Jurkat, Clone E6-1 (cell line): ENCODE measurements at regions not wholly inside any gene's neighbourhood (a gene's known extent, or its start where the extent isn't known, plus 50 kb on each side); places are given as distances from the start of the nearest gene placed in this dataset.
"Not testable (repeated sequence)": the region's sequence is repeated elsewhere in the genome, so short reads cannot be mapped to it uniquely, and the experiment has no call there.

Experiments used
- DNase-seq: peaks from one replicate; pipeline ENCODE4 v3.0.0-alpha.2; 2011; ENCODE audit warnings: low read depth, low spot score
- H3K4me3 ChIP-seq: 2 replicates; pipeline ENCODE4 v1.5.1; 2011; ENCODE audit warnings: mild to moderate bottlenecking, low read length, control low read depth, moderate library complexity

DNA sequence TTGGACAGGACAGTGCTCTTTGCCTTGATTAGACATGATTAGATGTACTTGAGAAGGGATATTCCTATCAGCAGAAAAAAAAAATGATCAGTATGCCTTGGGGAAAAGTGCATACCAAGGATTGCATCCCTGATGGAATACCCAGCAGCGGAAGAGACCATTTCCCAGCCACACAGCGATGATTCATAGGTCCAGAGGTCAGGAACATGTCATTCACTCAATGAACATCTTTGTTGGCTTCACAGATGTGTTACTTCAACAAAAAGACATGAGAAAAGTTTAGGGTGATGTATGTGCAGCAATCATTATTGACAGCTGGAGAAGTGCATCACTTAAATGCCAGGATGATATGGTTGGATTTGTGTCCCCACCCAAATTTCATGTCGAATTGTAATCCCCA is 293.5 kb downstream of the ZNF674 start:
- no peak for DNase-seq
- no peak overlapping the region for H3K4me3 ChIP-seq

DNA sequence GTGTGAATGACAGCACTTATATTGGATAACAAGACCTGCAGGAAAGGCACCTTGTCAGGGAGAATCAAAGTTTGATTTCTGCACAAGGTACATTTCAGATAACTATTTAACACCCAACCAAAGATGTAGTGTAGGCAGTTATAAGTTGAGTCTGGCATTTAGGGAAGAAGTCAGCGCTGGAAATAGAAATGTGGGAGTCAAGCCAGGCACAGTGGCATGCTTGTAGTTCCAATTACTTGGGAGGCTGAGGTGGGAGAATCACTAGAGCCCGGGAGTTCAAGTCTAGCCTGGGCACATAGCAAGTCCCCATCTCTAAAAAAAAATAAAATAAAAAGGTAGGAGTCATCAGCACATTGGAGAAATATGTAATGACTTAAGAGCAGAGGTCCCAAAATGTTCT is 295.1 kb downstream of the ZNF674 start:
- no peak overlapping the region for H3K4me3 ChIP-seq
- no peak for DNase-seq

- no peak for DNase-seq
- H3K4me3 ChIP-seq, result no peak overlapping the region
Measured at GRCh38 chrX:46247456-46247855, 297.8 kb downstream of the ZNF674 start.

- no peak for DNase-seq
Measured at GRCh38 chrX:46244451-46244850, 300.8 kb downstream of the ZNF674 start.

GRCh38 chrX:46236411-46236810 is 308.8 kb downstream of the ZNF674 start:
- DNase-seq, result peak; percentile 18
- H3K4me3 ChIP-seq, result no peak overlapping the region

More at GRCh38 chrX:46244451-46244850, 300.8 kb downstream of the ZNF674 start:
- no peak overlapping the region for H3K4me3 ChIP-seq

DNA sequence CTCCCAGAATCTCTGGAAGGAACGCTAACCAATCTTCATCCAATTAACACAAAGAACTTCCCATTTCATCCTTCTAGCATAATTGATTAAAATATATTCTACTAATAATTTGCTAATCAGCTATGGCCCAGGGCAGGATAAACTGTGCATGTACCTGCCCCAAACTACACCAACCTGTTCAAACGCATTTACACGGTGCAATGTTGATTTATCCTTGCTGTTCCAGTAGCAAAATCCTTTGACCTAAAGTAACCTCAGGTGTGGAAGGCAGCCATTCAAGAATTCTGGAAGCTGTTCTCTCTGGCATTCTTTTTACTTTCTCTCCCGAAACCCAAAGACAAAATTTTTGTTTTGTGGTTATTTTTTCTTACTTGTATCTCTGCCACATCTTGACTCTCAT is 309.4 kb downstream of the ZNF674 start:
- DNase-seq, result no peak
- H3K4me3 ChIP-seq, result no peak overlapping the region

DNA sequence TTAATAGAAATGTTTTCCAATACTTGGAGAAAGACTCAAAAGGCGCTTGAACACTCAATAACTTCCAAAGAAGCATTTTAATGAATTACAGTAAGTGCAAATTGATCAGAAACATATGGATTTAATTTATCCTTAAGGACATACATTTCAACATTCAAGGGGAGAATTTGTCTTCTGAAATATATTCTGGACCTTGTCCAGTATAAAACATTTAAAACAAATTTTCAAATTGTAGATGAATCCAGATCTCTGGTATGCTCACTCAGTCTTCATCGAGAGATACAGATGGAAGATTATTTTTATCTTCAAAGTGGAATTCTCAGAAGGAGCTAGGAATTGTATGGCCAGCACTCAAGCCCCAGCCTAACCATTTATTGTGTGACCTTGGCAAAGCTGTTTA is 310.4 kb downstream of the ZNF674 start:
- H3K4me3 ChIP-seq, result no peak overlapping the region
- DNase-seq, result no peak

- H3K4me3 ChIP-seq, result no peak overlapping the region
- no peak for DNase-seq
Measured at GRCh38 chrX:46228389-46228788, 316.8 kb downstream of the ZNF674 start.

GRCh38 chrX:46226422-46226821 is 318.8 kb downstream of the ZNF674 start:
- H3K4me3 ChIP-seq, result no peak overlapping the region
- no peak for DNase-seq

GRCh38 chrX:46223499-46223898 is 321.7 kb downstream of the ZNF674 start:
- not testable (repeated sequence) for DNase-seq

DNA sequence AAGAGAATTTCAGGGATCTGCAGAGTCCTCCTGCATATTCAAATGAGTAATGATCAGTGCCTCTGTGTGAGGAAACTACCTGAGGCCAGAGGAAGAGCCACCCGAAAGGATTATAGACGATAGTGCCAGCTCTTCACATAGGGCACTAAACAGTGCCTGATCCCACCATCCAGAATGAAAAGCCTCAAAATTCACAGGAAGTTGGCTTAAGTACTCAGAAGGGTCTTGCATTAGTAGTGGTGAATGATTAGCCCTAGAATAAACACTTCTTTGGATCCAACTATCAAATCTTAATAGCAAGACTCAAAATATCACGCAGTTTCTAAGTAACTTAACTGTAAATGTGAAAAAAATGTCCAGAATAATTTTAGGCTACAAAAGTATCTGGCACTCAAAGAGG is 324.4 kb downstream of the ZNF674 start:
- no peak for DNase-seq
- H3K4me3 ChIP-seq, result no peak overlapping the region

More at GRCh38 chrX:46223499-46223898, 321.7 kb downstream of the ZNF674 start:
- H3K4me3 ChIP-seq, result not testable (repeated sequence)

DNA sequence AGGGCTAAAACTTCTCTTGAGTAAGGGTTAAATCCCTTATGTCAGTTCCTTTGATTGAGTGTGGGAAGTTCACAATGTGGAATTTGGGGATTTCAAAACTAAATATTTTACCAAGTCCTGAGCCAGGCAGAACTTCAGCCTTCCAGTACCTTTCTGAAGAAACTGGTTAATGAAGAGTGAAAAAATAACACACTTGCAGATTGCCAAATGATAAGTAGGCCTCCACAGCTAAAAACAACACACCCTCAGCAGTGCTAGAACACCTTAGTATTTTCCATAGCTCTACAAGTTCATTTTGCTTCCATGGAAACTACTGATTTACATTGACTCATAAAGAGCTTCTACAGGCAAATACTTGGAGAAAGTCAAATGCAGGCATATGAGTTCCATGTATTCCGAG is 326.8 kb downstream of the ZNF674 start:
- no peak overlapping the region for H3K4me3 ChIP-seq
- DNase-seq, result no peak

- no peak overlapping the region for H3K4me3 ChIP-seq
- DNase-seq, result no peak
Measured at GRCh38 chrX:46216406-46216805, 328.8 kb downstream of the ZNF674 start.

DNA sequence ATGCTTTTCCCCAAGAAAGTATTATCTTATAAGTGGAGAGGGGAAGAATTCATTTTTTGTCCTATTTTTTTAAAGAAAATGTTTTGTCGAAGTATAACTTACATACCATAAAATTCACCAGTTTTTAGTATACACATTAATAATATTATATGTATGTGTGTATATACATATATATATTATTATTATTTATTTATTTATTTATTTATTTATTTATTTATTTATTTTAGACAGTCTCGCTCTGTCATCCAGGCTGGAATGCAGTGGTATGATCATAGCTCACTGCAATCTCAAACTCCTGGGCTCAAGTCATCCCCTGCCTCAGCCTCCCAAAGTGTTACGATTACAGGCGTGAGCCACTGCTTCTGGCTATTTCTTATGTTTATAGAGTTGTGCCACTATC is 334.1 kb downstream of the ZNF674 start:
- H3K4me3 ChIP-seq, result no peak overlapping the region
- DNase-seq, result no peak

- H3K4me3 ChIP-seq, result no peak overlapping the region
- DNase-seq, result no peak
Measured at GRCh38 chrX:46209768-46210167, 335.5 kb downstream of the ZNF674 start.

DNA sequence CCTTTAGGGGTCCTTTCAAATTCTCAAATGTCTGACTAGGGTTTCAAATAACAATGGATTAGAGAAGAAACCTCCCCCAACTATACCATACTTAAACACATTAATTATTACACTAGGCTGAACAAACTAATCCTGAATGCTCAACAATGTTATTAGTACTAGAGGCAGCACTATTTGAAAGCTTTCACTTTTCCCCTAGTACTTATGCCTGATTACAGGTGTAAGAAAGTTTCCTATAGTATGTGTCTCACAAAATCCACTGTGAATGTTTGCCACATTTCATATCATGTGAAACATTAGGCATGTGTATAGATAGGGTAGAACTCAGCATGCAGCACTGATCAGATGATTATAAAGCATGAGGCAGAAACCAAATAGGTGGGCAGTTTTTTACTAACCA is 336.2 kb downstream of the ZNF674 start:
- no peak overlapping the region for H3K4me3 ChIP-seq
- no peak for DNase-seq

DNA sequence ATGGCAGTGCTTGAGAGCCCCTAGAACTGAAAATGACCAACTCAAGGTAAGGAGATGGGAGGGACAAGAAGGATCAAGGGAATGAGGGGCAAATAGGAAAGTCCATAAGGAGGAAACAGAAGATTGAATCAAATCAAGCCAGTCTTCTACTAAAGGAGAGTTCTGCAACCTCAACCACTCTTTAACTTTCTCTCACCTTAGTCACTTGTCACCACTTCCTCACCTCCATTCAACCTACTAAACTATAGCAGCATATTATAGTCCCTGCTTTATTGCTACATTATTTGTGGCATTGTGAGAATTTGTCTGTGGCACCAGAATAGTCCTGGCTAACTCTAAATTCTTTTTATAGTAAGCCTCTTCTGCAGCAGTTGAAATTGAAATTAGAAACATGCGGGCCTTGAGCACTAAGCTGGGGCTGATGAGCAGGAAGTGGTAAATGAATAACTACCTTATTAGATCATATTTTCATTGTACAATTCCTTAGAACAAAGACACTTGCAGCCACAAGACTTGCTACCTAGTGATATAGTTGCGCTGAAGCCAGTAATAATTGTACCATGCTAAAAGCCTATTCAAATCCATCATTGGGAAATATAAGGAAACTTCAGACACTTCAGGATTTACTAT is 336.9 kb downstream of the ZNF674 start:
- H3K4me3 ChIP-seq, result no peak overlapping the region
- peak; percentile 60 for DNase-seq

GRCh38 chrX:46204721-46205422 is 340.3 kb downstream of the ZNF674 start:
- H3K4me3 ChIP-seq, result no peak overlapping the region
- no peak for DNase-seq

DNA sequence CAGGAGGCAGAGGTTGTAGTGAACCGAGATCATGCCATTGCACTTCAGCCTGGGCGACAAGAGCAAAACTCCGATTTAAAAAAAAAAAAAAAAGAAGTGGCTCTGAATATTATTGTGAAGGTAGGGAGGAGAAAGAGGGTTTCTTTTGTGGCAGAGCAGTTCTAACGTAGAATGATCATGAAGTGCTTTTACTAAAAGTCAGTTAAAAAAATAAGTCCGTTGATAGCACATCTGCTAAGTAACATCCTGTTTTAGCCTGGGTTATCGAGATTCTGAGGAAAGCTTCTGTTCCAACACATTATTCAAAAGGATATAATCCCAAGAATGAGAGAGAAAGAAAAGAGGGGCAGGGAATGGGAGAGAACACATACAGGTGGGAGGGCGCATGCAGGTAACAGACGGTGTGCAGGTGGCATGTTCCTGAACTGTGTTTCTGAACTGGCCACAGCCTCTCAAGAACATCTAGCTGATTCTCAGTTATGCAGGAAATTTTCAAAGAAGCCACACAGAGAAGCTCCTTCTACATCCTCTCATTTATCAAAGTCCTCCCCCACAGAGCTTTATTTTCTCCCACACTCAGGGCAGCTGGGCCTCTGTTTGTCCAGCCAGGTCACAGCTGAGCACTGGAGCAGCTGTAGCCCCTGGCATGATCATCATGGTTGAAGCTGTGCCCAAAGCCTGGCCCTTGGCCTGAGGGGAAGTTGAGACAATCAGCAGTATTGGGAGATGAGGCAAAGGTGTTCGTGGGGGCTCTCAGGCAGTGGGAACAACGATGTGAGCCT is 342.3 kb downstream of the ZNF674 start:
- DNase-seq, result peak; percentile 47
- peak overlapping the region; percentile 9; the same call in 1 of the 2 replicates for H3K4me3 ChIP-seq

- no peak for DNase-seq
- H3K4me3 ChIP-seq, result no peak overlapping the region
Measured at GRCh38 chrX:46200413-46200812, 344.8 kb downstream of the ZNF674 start.
